AG09319 (cell line): ENCODE measurements at regions not wholly inside any gene's neighbourhood (a gene's known extent, or its start where the extent isn't known, plus 50 kb on each side); places are given as distances from the start of the nearest gene placed in this dataset.

Source experiments
- DNase-seq: peaks from one replicate; pipeline ENCODE4 v3.0.0-alpha.2; 2010; ENCODE audit warnings: low read depth; ENCODE audit errors: extremely low read depth
- CTCF ChIP-seq: IDR thresholded peaks from 2 replicates; pipeline ENCODE4 v1.5.1; 2011; ENCODE audit warnings: low read depth, mild to moderate bottlenecking, inconsistent platforms, low read length, moderate library complexity

GRCh38 chrX:40467454-40467853, 113.3 kb upstream of the ATP6AP2 start:
- no peak for DNase-seq
- no peak for TF ChIP-seq CTCF

- TF ChIP-seq CTCF: no peak
- no peak for DNase-seq
Measured at GRCh38 chrX:40465735-40466551, 114.8 kb upstream of the ATP6AP2 start.

- no peak for DNase-seq
- no peak for TF ChIP-seq CTCF
Measured at GRCh38 chrX:40462795-40463194, 118.0 kb upstream of the ATP6AP2 start.

GRCh38 chrX:40460926-40461325, 119.8 kb upstream of the ATP6AP2 start:
- no peak for TF ChIP-seq CTCF
- DNase-seq: no peak

GRCh38 chrX:40459571-40460158, 121.1 kb upstream of the ATP6AP2 start:
- no peak for TF ChIP-seq CTCF
- no peak for DNase-seq

- TF ChIP-seq CTCF: no peak
- DNase-seq: no peak
Measured at GRCh38 chrX:40457406-40457805, 123.4 kb upstream of the ATP6AP2 start.

GRCh38 chrX:40452031-40452430, 128.7 kb upstream of the ATP6AP2 start:
- no peak for TF ChIP-seq CTCF
- no peak for DNase-seq
